ENCODE measurements at regions not wholly inside any gene's neighbourhood (a gene's known extent, or its start where the extent isn't known, plus 50 kb on each side); places are given as distances from the start of the nearest gene placed in this dataset.

- TF ChIP-seq CTCF (IDR thresholded peaks at IDR 0.05; ENCODE audit: low read depth, low read length) = no peak
- no peak overlapping the region for H3K4me3 ChIP-seq (replicated peaks in 1 of 2; ENCODE audit: low read depth in 2 of 2, low read length in 2 of 2)
- DNase-seq (ENCODE audit: low read depth in 2 of 2) = no peak
Observed at GRCh38 chr10:131003455-131003854, 308.1 kb downstream of the TCERG1L start.

DNA sequence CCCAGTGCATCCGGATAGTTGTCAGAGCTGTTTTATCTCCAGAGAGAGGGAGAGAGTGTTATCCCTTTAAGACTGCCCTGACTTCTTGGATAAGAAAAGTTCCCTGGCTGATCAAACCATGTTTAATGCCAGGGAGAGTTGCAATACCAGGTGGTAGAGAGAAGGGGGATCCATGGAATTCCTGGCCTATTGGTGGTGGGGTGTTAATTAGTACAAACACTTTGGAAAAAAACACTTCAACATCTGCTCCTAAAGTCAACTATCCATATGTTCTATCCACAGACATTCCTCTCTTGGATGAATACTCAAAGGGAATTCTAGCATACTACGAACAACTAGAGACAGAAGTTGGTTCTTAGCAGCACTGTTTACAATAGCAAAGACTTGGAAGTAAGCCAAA lies 307.2 kb downstream of the TCERG1L start:
- no peak for TF ChIP-seq CTCF (IDR thresholded peaks at IDR 0.05; ENCODE audit: low read depth, low read length)
- H3K4me3 ChIP-seq (replicated peaks in 1 of 2; ENCODE audit: low read depth in 2 of 2, low read length in 2 of 2) = no peak overlapping the region
- no peak for DNase-seq (ENCODE audit: low read depth in 2 of 2)

GRCh38 chr10:131006458-131007256 lies 304.9 kb downstream of the TCERG1L start:
- H3K4me3 ChIP-seq (replicated peaks in 1 of 2; ENCODE audit: low read depth in 2 of 2, low read length in 2 of 2) = no peak overlapping the region
- TF ChIP-seq CTCF (IDR thresholded peaks at IDR 0.05; ENCODE audit: low read depth, low read length) = no peak
- no peak for DNase-seq (ENCODE audit: low read depth in 2 of 2)

DNA sequence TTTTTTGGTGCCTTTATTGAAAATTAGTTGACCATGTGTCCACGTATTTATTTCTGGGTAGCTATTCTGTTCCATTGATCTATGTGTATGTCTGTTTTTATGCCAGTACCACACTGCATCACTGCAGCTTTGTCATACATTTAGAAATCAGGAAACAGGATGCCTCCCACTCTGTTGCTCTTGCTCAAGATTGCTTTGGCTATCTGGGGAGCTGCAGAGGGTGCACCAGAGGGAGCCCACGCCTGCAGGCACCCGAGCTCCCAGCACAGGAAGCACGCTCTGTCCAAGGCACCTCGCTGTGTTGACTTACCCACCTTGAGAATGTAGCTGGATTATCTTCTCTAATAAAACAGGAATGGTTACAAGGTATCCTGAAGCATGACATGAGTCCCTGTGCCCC lies 301.7 kb downstream of the TCERG1L start:
- no peak for DNase-seq (ENCODE audit: low read depth in 2 of 2)
- TF ChIP-seq CTCF (IDR thresholded peaks at IDR 0.05; ENCODE audit: low read depth, low read length) = no peak
- H3K4me3 ChIP-seq (replicated peaks in 1 of 2; ENCODE audit: low read depth in 2 of 2, low read length in 2 of 2) = no peak overlapping the region

GRCh38 chr10:131010965-131011575 lies 300.5 kb downstream of the TCERG1L start:
- no peak for TF ChIP-seq CTCF (IDR thresholded peaks at IDR 0.05; ENCODE audit: low read depth, low read length)
- DNase-seq (ENCODE audit: low read depth in 2 of 2) = no peak
- no peak overlapping the region for H3K4me3 ChIP-seq (replicated peaks in 1 of 2; ENCODE audit: low read depth in 2 of 2, low read length in 2 of 2)

DNA sequence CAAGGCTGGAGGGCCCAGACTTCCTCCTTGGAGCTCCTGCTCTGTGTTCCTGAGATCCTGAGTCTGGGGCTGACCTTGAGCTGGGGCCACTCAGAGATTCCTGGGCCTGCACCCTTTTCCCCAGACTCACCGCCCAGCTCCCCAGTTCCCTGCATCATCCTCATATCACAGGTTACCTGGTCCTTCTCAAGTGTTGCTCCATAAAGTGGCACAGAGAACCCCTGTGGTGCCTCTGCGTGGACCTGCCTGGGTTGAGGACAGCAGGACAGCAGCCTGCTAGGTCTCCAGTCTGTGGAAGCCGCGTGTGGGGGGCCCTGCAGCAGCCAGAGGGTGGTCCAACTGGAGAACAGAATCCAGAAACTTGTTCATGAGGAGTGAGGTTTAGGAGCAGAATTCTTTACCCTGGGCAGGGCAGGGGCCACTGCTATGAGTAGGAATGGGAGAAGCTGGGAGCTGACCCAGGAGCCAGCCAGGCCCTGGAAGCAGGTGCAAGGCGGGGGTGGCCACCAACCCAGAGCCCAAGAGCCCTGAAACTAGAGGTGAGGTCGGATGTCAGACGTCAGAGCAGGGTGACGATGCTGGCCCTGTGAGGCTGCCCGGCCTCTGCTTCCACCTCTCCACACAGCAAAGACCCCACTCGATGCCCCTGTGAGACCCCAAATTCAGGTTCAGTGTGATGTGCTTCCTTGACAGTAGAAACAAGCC lies 299.4 kb downstream of the TCERG1L start:
- no peak for DNase-seq (ENCODE audit: low read depth in 2 of 2)
- no peak for TF ChIP-seq CTCF (IDR thresholded peaks at IDR 0.05; ENCODE audit: low read depth, low read length)
- H3K4me3 ChIP-seq (replicated peaks in 1 of 2; ENCODE audit: low read depth in 2 of 2, low read length in 2 of 2) = no peak overlapping the region
